ACC112 (cell line): ENCODE measurements at regions not wholly inside any gene's neighbourhood (a gene's known extent, or its start where the extent isn't known, plus 50 kb on each side); places are given as distances from the start of the nearest gene placed in this dataset.

Experiments
- H2AFZ ChIP-seq: fragments of 200-600 bp; sonication (generic); one replicate; pipeline ENCODE4 v1.6.0; 2017; ENCODE audit warnings: antibody characterized with exemption, low read length; ENCODE audit not compliant: unreplicated experiment
- H3K27ac ChIP-seq: fragments of 200-600 bp; sonication (generic); 2 replicates; pipeline ENCODE4 v1.5.1; 2014; ENCODE audit warnings: low read depth, mild to moderate bottlenecking, antibody characterized with exemption, low read length, moderate library complexity
- H3K27me3 ChIP-seq: fragments of 200-600 bp; sonication (generic); 2 replicates; pipeline ENCODE4 v1.6.1; 2014; ENCODE audit warnings: mild to moderate bottlenecking, antibody characterized with exemption, low read length, moderate library complexity, mixed read lengths; ENCODE audit not compliant: insufficient read depth
- H3K36me3 ChIP-seq: fragments of 200-600 bp; sonication (generic); 2 replicates; pipeline ENCODE4 v1.6.1; 2016; ENCODE audit warnings: mild to moderate bottlenecking, antibody characterized with exemption, low read length, moderate library complexity, mixed read lengths; ENCODE audit not compliant: insufficient read depth
- H3K4me1 ChIP-seq: fragments of 200-600 bp; sonication (generic); one replicate; pipeline ENCODE4 v1.6.1; 2016; ENCODE audit warnings: low read length, mixed read lengths; ENCODE audit not compliant: insufficient read depth, unreplicated experiment, control insufficient read depth
- H3K4me3 ChIP-seq: fragments of 200-600 bp; sonication (generic); 2 replicates; pipeline ENCODE4 v1.5.1; 2014; ENCODE audit warnings: mild to moderate bottlenecking, low read depth, low read length
- H3K79me2 ChIP-seq: fragments of 200-600 bp; sonication (generic); one replicate; pipeline ENCODE4 v1.6.0; 2016; ENCODE audit warnings: low read length; ENCODE audit not compliant: control insufficient read depth, unreplicated experiment, insufficient read depth

- Histone ChIP-seq H3K36me3 (no peaks in the 10 kb centered on the region), H2AFZ (no peak overlapping the region), H3K79me2 (no peaks in the 10 kb centered on the region), H3K27ac (no peak overlapping the region), H3K27me3 (no peaks in the 10 kb centered on the region), H3K4me3 (no peak overlapping the region), H3K4me1 (no peaks in the 10 kb centered on the region)
Observed at GRCh38 chr9:89754193-89754592, 149.4 kb downstream of the GADD45G start.

GRCh38 chr9:89755821-89756220 lies 151.0 kb downstream of the GADD45G start:
- Histone ChIP-seq H3K4me3 (no peak overlapping the region), H3K27me3 (no peaks in the 10 kb centered on the region), H2AFZ (no peak overlapping the region), H3K27ac (no peak overlapping the region), H3K4me1 (no peaks in the 10 kb centered on the region), H3K36me3 (no peaks in the 10 kb centered on the region), H3K79me2 (no peaks in the 10 kb centered on the region)

- Histone ChIP-seq H3K36me3 (no peaks in the 10 kb centered on the region), H3K4me3 (no peak overlapping the region), H3K27ac (no peak overlapping the region), H3K27me3 (no peaks in the 10 kb centered on the region), H2AFZ (no peak overlapping the region), H3K79me2 (no peaks in the 10 kb centered on the region), H3K4me1 (no peaks in the 10 kb centered on the region)
Observed at GRCh38 chr9:89756891-89757537, 152.2 kb downstream of the GADD45G start.

GRCh38 chr9:89757776-89758528 lies 153.1 kb downstream of the GADD45G start:
- H3K36me3 ChIP-seq: no peaks in the 10 kb centered on the region
- no peak overlapping the region for H2AFZ ChIP-seq
- H3K27me3 ChIP-seq: no peaks in the 10 kb centered on the region
- no peaks in the 10 kb centered on the region for H3K4me1 ChIP-seq
- no peak overlapping the region for H3K27ac ChIP-seq
- no peak overlapping the region for H3K4me3 ChIP-seq
- no peaks in the 10 kb centered on the region for H3K79me2 ChIP-seq

GRCh38 chr9:89759572-89759971 lies 154.8 kb downstream of the GADD45G start:
- Histone ChIP-seq H3K4me3 (no peak overlapping the region), H3K79me2 (no peaks in the 10 kb centered on the region), H3K36me3 (no peaks in the 10 kb centered on the region), H2AFZ (no peak overlapping the region), H3K27ac (no peak overlapping the region), H3K27me3 (no peaks in the 10 kb centered on the region), H3K4me1 (no peaks in the 10 kb centered on the region)

GRCh38 chr9:89760123-89760522 lies 155.3 kb downstream of the GADD45G start:
- H3K4me3 ChIP-seq: no peak overlapping the region
- H3K27me3 ChIP-seq: no peaks in the 10 kb centered on the region
- H3K79me2 ChIP-seq: no peaks in the 10 kb centered on the region
- H3K36me3 ChIP-seq: no peaks in the 10 kb centered on the region
- no peak overlapping the region for H2AFZ ChIP-seq
- no peak overlapping the region for H3K27ac ChIP-seq
- H3K4me1 ChIP-seq: no peaks in the 10 kb centered on the region

- Histone ChIP-seq H3K36me3 (no peaks in the 10 kb centered on the region), H2AFZ (no peak overlapping the region), H3K4me3 (no peak overlapping the region), H3K79me2 (no peaks in the 10 kb centered on the region), H3K27me3 (no peaks in the 10 kb centered on the region), H3K4me1 (no peaks in the 10 kb centered on the region), H3K27ac (no peak overlapping the region)
Observed at GRCh38 chr9:89764217-89764616, 159.4 kb downstream of the GADD45G start.

- H3K27me3 ChIP-seq: no peaks in the 10 kb centered on the region
- H2AFZ ChIP-seq: no peak overlapping the region
- H3K4me3 ChIP-seq: no peak overlapping the region
- no peaks in the 10 kb centered on the region for H3K79me2 ChIP-seq
- H3K4me1 ChIP-seq: no peaks in the 10 kb centered on the region
- no peaks in the 10 kb centered on the region for H3K36me3 ChIP-seq
- H3K27ac ChIP-seq: no peak overlapping the region
Observed at GRCh38 chr9:89765211-89765946, 160.6 kb downstream of the GADD45G start.

GRCh38 chr9:89766991-89767390 lies 162.2 kb downstream of the GADD45G start:
- Histone ChIP-seq H3K4me1 (no peaks in the 10 kb centered on the region), H3K27me3 (no peaks in the 10 kb centered on the region), H3K36me3 (no peaks in the 10 kb centered on the region), H3K27ac (no peak overlapping the region), H3K4me3 (no peak overlapping the region), H2AFZ (no peak overlapping the region), H3K79me2 (no peaks in the 10 kb centered on the region)

GRCh38 chr9:89768051-89768450 lies 163.2 kb downstream of the GADD45G start:
- H3K4me1 ChIP-seq: no peaks in the 10 kb centered on the region
- H3K27me3 ChIP-seq: no peaks in the 10 kb centered on the region
- no peak overlapping the region for H3K4me3 ChIP-seq
- H2AFZ ChIP-seq: no peak overlapping the region
- no peaks in the 10 kb centered on the region for H3K79me2 ChIP-seq
- no peaks in the 10 kb centered on the region for H3K36me3 ChIP-seq
- H3K27ac ChIP-seq: no peak overlapping the region
